BE2C (cell line): ENCODE measurements at regions not wholly inside any gene's neighbourhood (a gene's known extent, or its start where the extent isn't known, plus 50 kb on each side); places are given as distances from the start of the nearest gene placed in this dataset.

Experiments used
- DNase-seq: peaks from one replicate; pipeline ENCODE4 v3.0.0-alpha.2; 2020
- H3K27me3 ChIP-seq: fragments of 250-450 bp; sonication (Bioruptor Pico); 2 replicates; pipeline ENCODE4 v1.5.1; 2020; ENCODE audit warnings: mild to moderate bottlenecking
- H3K36me3 ChIP-seq: fragments of 250-450 bp; sonication (Bioruptor Pico); 2 replicates; pipeline ENCODE4 v1.5.1; 2020; ENCODE audit warnings: mild to moderate bottlenecking
- H3K4me1 ChIP-seq: fragments of 250-450 bp; sonication (Bioruptor Pico); 2 replicates; pipeline ENCODE4 v1.5.1; 2020
- H3K4me3 ChIP-seq: 2 replicates; pipeline ENCODE4 v1.5.1; 2011; ENCODE audit warnings: low read depth, low read length
- H3K9me3 ChIP-seq: fragments of 250-450 bp; sonication (Bioruptor Pico); 2 replicates; pipeline ENCODE4 v1.5.1; 2020
- TF ChIP-seq, protein P1 (sequence below): IDR thresholded peaks from 2 replicates; pipeline ENCODE4 v1.5.1; 2012; ENCODE audit warnings: mild to moderate bottlenecking, low read depth, low read length

DNA sequence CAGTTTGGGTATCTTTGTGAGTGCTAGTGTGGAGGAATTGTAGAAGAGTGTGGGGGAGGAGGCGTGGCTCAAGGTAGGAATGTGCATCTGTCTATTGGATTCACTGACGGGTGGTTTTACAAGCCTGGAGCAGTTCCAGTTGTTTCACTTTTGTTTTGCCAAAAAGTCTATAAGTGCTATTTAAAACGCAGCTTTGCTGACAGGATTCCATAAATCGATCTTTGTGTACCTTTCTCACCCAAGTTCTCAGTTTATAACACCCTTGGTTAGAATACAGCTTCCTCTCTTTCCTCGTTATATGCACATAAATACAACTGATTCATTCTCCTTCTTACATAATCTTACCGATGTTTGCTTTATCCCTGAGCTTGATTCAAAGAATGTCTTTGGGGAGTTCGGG lies 123.2 kb upstream of the UBE2E2 start:
- TF ChIP-seq, protein P1, sequence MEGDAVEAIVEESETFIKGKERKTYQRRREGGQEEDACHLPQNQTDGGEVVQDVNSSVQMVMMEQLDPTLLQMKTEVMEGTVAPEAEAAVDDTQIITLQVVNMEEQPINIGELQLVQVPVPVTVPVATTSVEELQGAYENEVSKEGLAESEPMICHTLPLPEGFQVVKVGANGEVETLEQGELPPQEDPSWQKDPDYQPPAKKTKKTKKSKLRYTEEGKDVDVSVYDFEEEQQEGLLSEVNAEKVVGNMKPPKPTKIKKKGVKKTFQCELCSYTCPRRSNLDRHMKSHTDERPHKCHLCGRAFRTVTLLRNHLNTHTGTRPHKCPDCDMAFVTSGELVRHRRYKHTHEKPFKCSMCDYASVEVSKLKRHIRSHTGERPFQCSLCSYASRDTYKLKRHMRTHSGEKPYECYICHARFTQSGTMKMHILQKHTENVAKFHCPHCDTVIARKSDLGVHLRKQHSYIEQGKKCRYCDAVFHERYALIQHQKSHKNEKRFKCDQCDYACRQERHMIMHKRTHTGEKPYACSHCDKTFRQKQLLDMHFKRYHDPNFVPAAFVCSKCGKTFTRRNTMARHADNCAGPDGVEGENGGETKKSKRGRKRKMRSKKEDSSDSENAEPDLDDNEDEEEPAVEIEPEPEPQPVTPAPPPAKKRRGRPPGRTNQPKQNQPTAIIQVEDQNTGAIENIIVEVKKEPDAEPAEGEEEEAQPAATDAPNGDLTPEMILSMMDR, result no peak
- Histone ChIP-seq H3K36me3 (no peaks in the 10 kb centered on the region), H3K27me3 (no peaks in the 10 kb centered on the region), H3K9me3 (no peaks in the 10 kb centered on the region), H3K4me1 (no peaks in the 10 kb centered on the region), H3K4me3 (no peak overlapping the region)
- DNase-seq, result no peak

DNA sequence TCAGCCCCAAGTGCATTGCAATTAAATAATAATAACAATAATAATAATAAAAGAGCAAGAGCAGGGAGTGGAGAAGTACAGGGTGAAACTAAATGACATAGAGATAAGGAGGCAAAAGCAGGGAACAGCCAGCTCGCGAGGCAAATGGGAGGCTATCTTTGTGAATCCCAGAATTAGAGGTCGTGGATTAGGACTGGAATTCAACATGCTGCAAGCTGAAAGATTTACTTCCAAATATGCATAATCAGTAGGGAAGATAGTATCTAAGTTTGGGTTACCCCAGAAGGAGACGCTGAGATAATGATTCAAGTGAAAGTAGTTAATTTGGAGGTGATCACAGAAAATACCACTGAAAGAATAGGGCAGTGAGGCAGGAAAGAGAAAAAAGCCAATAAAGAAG lies 119.4 kb upstream of the UBE2E2 start:
- H3K4me1 ChIP-seq, result no peaks in the 10 kb centered on the region
- H3K9me3 ChIP-seq, result no peaks in the 10 kb centered on the region
- no peaks in the 10 kb centered on the region for H3K27me3 ChIP-seq
- H3K36me3 ChIP-seq, result no peaks in the 10 kb centered on the region
- DNase-seq, result no peak
- no peak overlapping the region for H3K4me3 ChIP-seq
- TF ChIP-seq, protein P1, result no peak

DNA sequence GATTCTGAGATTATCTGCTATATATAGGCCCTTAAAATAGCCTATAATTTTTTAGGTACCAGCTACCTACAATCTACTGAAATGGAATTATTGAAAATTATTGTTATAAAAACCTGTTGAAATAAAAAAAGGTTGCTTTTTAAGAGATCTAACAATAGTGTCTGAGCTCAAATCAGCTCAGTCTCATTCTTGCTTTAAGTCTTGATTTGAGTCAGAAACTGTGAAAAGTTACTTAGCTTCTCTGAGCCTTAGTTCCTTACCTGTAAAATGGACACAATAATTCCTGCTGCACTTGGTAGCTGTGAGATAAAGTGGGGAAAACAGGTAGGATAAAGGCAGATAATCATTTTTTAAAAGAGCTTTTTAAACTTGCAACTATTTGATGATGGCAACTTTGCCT lies 118.8 kb upstream of the UBE2E2 start:
- no peaks in the 10 kb centered on the region for H3K4me1 ChIP-seq
- no peaks in the 10 kb centered on the region for H3K27me3 ChIP-seq
- TF ChIP-seq, protein P1, result no peak
- no peak for DNase-seq
- H3K36me3 ChIP-seq, result no peaks in the 10 kb centered on the region
- H3K9me3 ChIP-seq, result no peaks in the 10 kb centered on the region
- no peak overlapping the region for H3K4me3 ChIP-seq

DNA sequence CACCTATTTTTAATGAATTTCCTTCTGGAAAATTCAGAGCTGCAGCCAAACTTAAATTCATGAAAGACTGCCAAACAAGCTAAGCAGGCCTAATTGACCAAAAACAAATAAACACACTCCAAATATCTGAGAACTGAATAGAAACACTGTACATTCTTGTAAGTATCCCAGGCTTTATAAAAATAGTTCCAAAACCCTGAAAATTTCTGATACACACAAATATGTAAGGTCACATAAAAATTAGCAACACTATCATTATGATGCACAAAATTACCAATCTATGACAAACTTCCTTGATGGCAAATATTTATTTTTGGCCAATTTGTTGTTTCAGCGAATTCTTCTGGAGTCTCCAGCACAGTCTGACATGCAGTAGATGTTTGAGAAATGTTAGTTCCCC lies 117.9 kb upstream of the UBE2E2 start:
- no peaks in the 10 kb centered on the region for H3K27me3 ChIP-seq
- H3K36me3 ChIP-seq, result no peaks in the 10 kb centered on the region
- DNase-seq, result no peak
- TF ChIP-seq, protein P1, result no peak
- no peaks in the 10 kb centered on the region for H3K4me1 ChIP-seq
- no peak overlapping the region for H3K4me3 ChIP-seq
- no peaks in the 10 kb centered on the region for H3K9me3 ChIP-seq

DNA sequence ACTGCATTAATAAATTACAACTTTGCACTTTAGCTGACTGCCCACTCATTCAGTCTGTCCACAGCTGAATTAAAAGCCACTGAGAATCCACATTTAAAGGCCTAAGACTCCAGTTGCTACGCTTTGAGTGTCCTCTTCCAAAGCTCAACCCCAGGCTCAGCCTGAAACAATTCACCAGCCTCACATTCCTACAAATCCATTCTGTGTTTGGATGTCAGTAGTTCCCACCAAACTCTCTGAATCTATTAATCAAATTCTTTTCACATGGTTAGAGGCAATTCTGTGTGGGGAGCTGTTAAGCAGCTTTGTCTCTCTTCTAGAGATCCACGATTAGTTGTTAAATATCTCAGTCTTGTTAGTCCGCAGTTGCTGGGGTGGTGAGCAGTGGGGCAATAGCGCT lies 116.8 kb upstream of the UBE2E2 start:
- Histone ChIP-seq H3K9me3 (no peaks in the 10 kb centered on the region), H3K36me3 (no peaks in the 10 kb centered on the region), H3K27me3 (no peaks in the 10 kb centered on the region), H3K4me3 (no peak overlapping the region), H3K4me1 (no peaks in the 10 kb centered on the region)
- TF ChIP-seq, protein P1, result no peak
- no peak for DNase-seq

DNA sequence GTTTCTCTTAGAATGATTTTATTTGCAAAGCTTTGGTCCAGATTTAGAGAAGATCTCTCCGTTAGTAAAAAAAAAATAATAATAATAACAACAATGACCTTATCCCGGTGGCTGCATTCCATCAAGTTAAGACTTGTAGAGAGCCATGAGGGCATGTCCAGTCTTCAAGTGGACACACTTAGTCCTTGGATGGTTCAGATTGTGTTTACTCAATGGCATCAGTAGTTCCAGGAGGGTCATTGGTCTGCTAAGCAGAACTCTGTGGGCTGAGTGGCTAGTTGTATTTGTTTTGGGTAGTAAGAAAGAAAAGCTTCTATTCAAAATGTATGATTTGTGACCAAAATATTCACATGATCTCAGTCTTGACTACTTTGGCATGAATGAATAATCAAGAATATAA lies 116.3 kb upstream of the UBE2E2 start:
- no peak for DNase-seq
- no peaks in the 10 kb centered on the region for H3K9me3 ChIP-seq
- no peak overlapping the region for H3K4me3 ChIP-seq
- H3K27me3 ChIP-seq, result no peaks in the 10 kb centered on the region
- H3K36me3 ChIP-seq, result no peaks in the 10 kb centered on the region
- no peaks in the 10 kb centered on the region for H3K4me1 ChIP-seq
- TF ChIP-seq, protein P1, result no peak
